H9 (cell line): ENCODE measurements at regions not wholly inside any gene's neighbourhood (a gene's known extent, or its start where the extent isn't known, plus 50 kb on each side); places are given as distances from the start of the nearest gene placed in this dataset.

Experiments
- DNase-seq: peaks from one replicate; pipeline ENCODE4 v3.0.0-alpha.2; 2017
- H2AFZ ChIP-seq: one replicate; pipeline ENCODE4 v1.6.1; 2013; ENCODE audit warnings: mild to moderate bottlenecking, low read length, control low read depth, moderate library complexity
- H2AK5ac ChIP-seq: 2 replicates; pipeline ENCODE4 v1.6.1; 2013; ENCODE audit warnings: low read length, control low read depth, mixed read lengths; ENCODE audit not compliant: insufficient read length
- H2BK120ac ChIP-seq: one replicate; pipeline ENCODE4 v1.6.1; 2013; ENCODE audit warnings: low read depth, mild to moderate bottlenecking, low read length, control low read depth, inconsistent platforms; ENCODE audit not compliant: poor library complexity, severe bottlenecking
- H2BK12ac ChIP-seq: 2 replicates; pipeline ENCODE4 v1.6.1; 2013; ENCODE audit warnings: low read length, control low read depth, mixed read lengths, low read depth; ENCODE audit not compliant: insufficient read length
- H2BK15ac ChIP-seq: 2 replicates; pipeline ENCODE4 v1.6.1; 2013; ENCODE audit warnings: low read depth, low read length, control low read depth
- H2BK20ac ChIP-seq: one replicate; pipeline ENCODE4 v1.6.1; 2013; ENCODE audit warnings: low read depth, mild to moderate bottlenecking, low read length, control low read depth, inconsistent platforms; ENCODE audit not compliant: poor library complexity, severe bottlenecking
- H2BK5ac ChIP-seq: 2 replicates; pipeline ENCODE4 v1.6.1; 2013; ENCODE audit warnings: low read length, control low read depth, mixed read lengths; ENCODE audit not compliant: insufficient read length
- H3K14ac ChIP-seq: 2 replicates; pipeline ENCODE4 v1.6.1; 2013; ENCODE audit warnings: low read length, control low read depth; ENCODE audit not compliant: insufficient read depth
- H3K18ac ChIP-seq: 2 replicates; pipeline ENCODE4 v1.6.1; 2013; ENCODE audit warnings: low read depth, mild to moderate bottlenecking, mixed read lengths, low read length, control low read depth; ENCODE audit not compliant: insufficient read length
- H3K23ac ChIP-seq: 2 replicates; pipeline ENCODE4 v1.6.1; 2013; ENCODE audit warnings: low read length, control low read depth, mixed read lengths, low read depth; ENCODE audit not compliant: insufficient read length
- H3K23me2 ChIP-seq: 2 replicates; pipeline ENCODE4 v1.6.1; 2013; ENCODE audit warnings: low read depth, mild to moderate bottlenecking, mixed read lengths, low read length, control low read depth; ENCODE audit not compliant: insufficient read length, poor library complexity, severe bottlenecking
- H3K27ac ChIP-seq: 2 replicates; pipeline ENCODE4 v1.5.1; 2013; ENCODE audit warnings: low read length, control low read depth, mixed read lengths, low read depth; ENCODE audit not compliant: insufficient read length
- H3K27me3 ChIP-seq: 2 replicates; pipeline ENCODE4 v1.6.1; 2013; ENCODE audit warnings: low read length, control low read depth, inconsistent platforms; ENCODE audit not compliant: insufficient read depth
- H3K4ac ChIP-seq: 2 replicates; pipeline ENCODE4 v1.6.1; 2013; ENCODE audit warnings: low read depth, mild to moderate bottlenecking, control low read depth, inconsistent platforms, low read length, moderate library complexity
- H3K4me1 ChIP-seq: 2 replicates; pipeline ENCODE4 v1.6.1; 2013; ENCODE audit warnings: low read length, control low read depth, inconsistent platforms; ENCODE audit not compliant: insufficient read depth
- H3K4me2 ChIP-seq: 2 replicates; pipeline ENCODE4 v1.6.1; 2013; ENCODE audit warnings: low read length, control low read depth, mixed read lengths; ENCODE audit not compliant: insufficient read length, insufficient read depth
- H3K56ac ChIP-seq: 2 replicates; pipeline ENCODE4 v1.6.1; 2013; ENCODE audit warnings: low read depth, mild to moderate bottlenecking, mixed read lengths, low read length, control low read depth; ENCODE audit not compliant: insufficient read length
- H3K79me1 ChIP-seq: 2 replicates; pipeline ENCODE4 v1.6.1; 2013; ENCODE audit warnings: low read depth, mild to moderate bottlenecking, moderate library complexity, low read length, control low read depth, inconsistent platforms; ENCODE audit not compliant: insufficient read depth, poor library complexity, severe bottlenecking
- H3K79me2 ChIP-seq: 2 replicates; pipeline ENCODE4 v1.6.1; 2013; ENCODE audit warnings: low read length, control low read depth, inconsistent platforms; ENCODE audit not compliant: insufficient read depth
- H3K9ac ChIP-seq: 2 replicates; pipeline ENCODE4 v1.6.1; 2013; ENCODE audit warnings: low read length, control low read depth, mixed read lengths; ENCODE audit not compliant: insufficient read length; ENCODE audit errors: extremely low read depth
- H3K9me3 ChIP-seq: one replicate; pipeline ENCODE4 v1.6.1; 2013; ENCODE audit warnings: low read depth, low read length, inconsistent platforms; ENCODE audit not compliant: control insufficient read depth
- H3T11ph ChIP-seq: one replicate; pipeline ENCODE4 v1.6.1; 2013; ENCODE audit warnings: mild to moderate bottlenecking, low read length, control low read depth, inconsistent platforms
- H4K20me1 ChIP-seq: one replicate; pipeline ENCODE4 v1.6.1; 2013; ENCODE audit not compliant: control insufficient read depth, insufficient read length, insufficient read depth
- H4K5ac ChIP-seq: 2 replicates; pipeline ENCODE4 v1.6.1; 2013; ENCODE audit warnings: low read depth, mild to moderate bottlenecking, mixed read lengths, low read length, control low read depth; ENCODE audit not compliant: insufficient read length
- H4K8ac ChIP-seq: replicated peaks from 2 replicates; pipeline ENCODE4 v1.6.1; 2013; ENCODE audit warnings: low read length, control low read depth, mixed read lengths, low read depth; ENCODE audit not compliant: insufficient read length
- H4K91ac ChIP-seq: 2 replicates; pipeline ENCODE4 v1.6.1; 2013; ENCODE audit warnings: low read depth, mild to moderate bottlenecking, moderate library complexity, mixed read lengths, low read length, control low read depth; ENCODE audit not compliant: insufficient read length
- H3K27ac Mint-ChIP-seq, 3 experiments: 2 replicates in 2 of 3; 3 replicates in 1 of 3; pipeline ENCODE4 v1.8.0; 2020 to 2021; ENCODE audit warnings: mixed read lengths in 3 of 3, mild to moderate bottlenecking in 1 of 3, moderate library complexity in 1 of 3
- H3K27me3 Mint-ChIP-seq: 2 replicates; pipeline ENCODE4 v1.8.0; 2021; ENCODE audit warnings: low read depth, mild to moderate bottlenecking, moderate library complexity, mixed read lengths
- H3K36me3 Mint-ChIP-seq, 3 experiments: 2 replicates in 2 of 3; 3 replicates in 1 of 3; pipeline ENCODE4 v1.8.0; 2020 to 2021; ENCODE audit warnings: low read depth in 3 of 3, mixed read lengths in 3 of 3; ENCODE audit not compliant: insufficient read depth in 1 of 3
- H3K4me1 Mint-ChIP-seq, 2 experiments: 2 replicates each; pipeline ENCODE4 v1.8.0; 2020; ENCODE audit warnings: mixed read lengths in 2 of 2
- H3K4me3 Mint-ChIP-seq, 2 experiments: 2 replicates in 1 of 2; 3 replicates in 1 of 2; pipeline ENCODE4 v1.8.0; 2020 to 2021; ENCODE audit warnings: mild to moderate bottlenecking in 2 of 2, mixed read lengths in 2 of 2, moderate library complexity in 1 of 2
- H3K9me3 Mint-ChIP-seq, 2 experiments: 2 replicates in 1 of 2; 3 replicates in 1 of 2; pipeline ENCODE4 v1.8.0; 2020; ENCODE audit warnings: mild to moderate bottlenecking in 2 of 2, mixed read lengths in 2 of 2, moderate library complexity in 1 of 2
- CTCF ChIP-seq: fragments of 200-600 bp; sonication (generic); conservative IDR thresholded peaks from 3 replicates; pipeline ENCODE4 v1.8.0; 2021; ENCODE audit warnings: antibody characterized with exemption, mild to moderate bottlenecking
- WGBS: extraction: QIAGEN DNeasy Blood & Tissue Kit; methylation state at CpG from one replicate; pipeline ENCODE4 v1.1.7; 2013; ENCODE audit warnings: missing lambda C conversion rate, low lambda C conversion rate, mixed read lengths; ENCODE audit not compliant: insufficient read length; ENCODE audit errors: extremely low coverage; 5-methylcytosine and 5-hydroxymethylcytosine counted together

- Mint-ChIP-seq H3K4me3 (no peak overlapping the region), H3K27ac (peak overlapping the region in 1 of 3 experiments; percentile 90; a peak in 1 of 7 replicates), H3K36me3 (peaks cover 0 to 9% (median 4%) of the 10 kb centered on the region in 3 experiments; a peak in 4 of 7 replicates), H3K27me3 (peaks cover 88% of the 10 kb centered on the region), H3K9me3 (peaks cover 16 to 17% of the 10 kb centered on the region in 2 experiments), H3K4me1 (peaks cover 14 to 15% of the 10 kb centered on the region in 2 experiments)
- no peak overlapping the region for H2BK120ac ChIP-seq
- no peak overlapping the region for H3K18ac ChIP-seq
- H4K20me1 ChIP-seq: no peaks in the 10 kb centered on the region
- no peaks in the 10 kb centered on the region for H3K4me1 ChIP-seq
- H2BK20ac ChIP-seq: no peak overlapping the region
- H3K27ac ChIP-seq: no peak overlapping the region
- no peak overlapping the region for H3K56ac ChIP-seq
- no peak overlapping the region for H3K4me2 ChIP-seq
- no peak overlapping the region for H3T11ph ChIP-seq
- H2BK12ac ChIP-seq: no peak overlapping the region
- H3K9ac ChIP-seq: no peak overlapping the region
- H3K27me3 ChIP-seq: no peaks in the 10 kb centered on the region
- no peak overlapping the region for H2AFZ ChIP-seq
- no peak overlapping the region for H3K23ac ChIP-seq
- H3K79me2 ChIP-seq: no peaks in the 10 kb centered on the region
- no peak for DNase-seq
- no peak overlapping the region for H2BK15ac ChIP-seq
- no peaks in the 10 kb centered on the region for H3K9me3 ChIP-seq
- H4K91ac ChIP-seq: no peak overlapping the region
- no peak overlapping the region for H2BK5ac ChIP-seq
- no peaks in the 10 kb centered on the region for H3K23me2 ChIP-seq
- WGBS: no CpG with 5 or more reads among the region's 13 CpGs
- H3K79me1 ChIP-seq: no peaks in the 10 kb centered on the region
- H4K5ac ChIP-seq: no peak overlapping the region
- no peak overlapping the region for H3K14ac ChIP-seq
- no peak for TF ChIP-seq CTCF
- no peak overlapping the region for H3K4ac ChIP-seq
- no peak overlapping the region for H2AK5ac ChIP-seq
- H4K8ac ChIP-seq: no peak overlapping the region
These were observed 144.7 kb upstream of the IRX3 start for GRCh38 chr16:54431041-54431996.
